WTC11 (cell line): ENCODE measurements at regions not wholly inside any gene's neighbourhood (a gene's known extent, or its start where the extent isn't known, plus 50 kb on each side); places are given as distances from the start of the nearest gene placed in this dataset.

Experiments
- ATAC-seq: fragments of 200-7000 bp; cut with Tn5 transposase; 2 replicates; pipeline ENCODE4 v1.10.0; 2021; ENCODE audit warnings: mild to moderate bottlenecking, moderate library complexity
- CTCF ChIA-PET: fragments of 300-600 bp; sonication (Branson Sonifier 250); formaldehyde crosslinking; loops from one replicate; lab custom pipeline; 2021; ENCODE audit warnings: antibody characterized with exemption; lab: Charles Lee
- POLR2A ChIA-PET: fragments of 350-600 bp; sonication (Branson Sonifier 250); formaldehyde crosslinking; loops from one replicate; lab custom pipeline; 2021; ENCODE audit warnings: antibody characterized with exemption; lab: Charles Lee
- DNase-seq: peaks from one replicate; pipeline ENCODE4 v3.0.0; 2021; ENCODE audit warnings: low spot score
- H3K27ac Mint-ChIP-seq: 2 replicates; pipeline ENCODE4 v1.8.0; 2021; ENCODE audit warnings: mixed read lengths
- H3K27me3 Mint-ChIP-seq: 2 replicates; pipeline ENCODE4 v1.8.0; 2021; ENCODE audit warnings: low read depth, mild to moderate bottlenecking, moderate library complexity, mixed read lengths
- H3K36me3 Mint-ChIP-seq: 2 replicates; pipeline ENCODE4 v1.8.0; 2021; ENCODE audit warnings: mixed read lengths
- H3K4me1 Mint-ChIP-seq: 2 replicates; pipeline ENCODE4 v1.8.0; 2022; ENCODE audit warnings: mixed read lengths
- H3K4me3 Mint-ChIP-seq: 2 replicates; pipeline ENCODE4 v1.8.0; 2021; ENCODE audit warnings: mild to moderate bottlenecking, moderate library complexity, mixed read lengths
- H3K9me3 Mint-ChIP-seq: 2 replicates; pipeline ENCODE4 v1.8.0; 2021; ENCODE audit warnings: mixed read lengths
- ATF1 ChIP-seq: sonication (generic); formaldehyde crosslinking; IDR thresholded peaks from 2 replicates; pipeline ENCODE4 v1.8.1; 2023; ENCODE audit warnings: mild to moderate bottlenecking, moderate library complexity, missing genetic modification reagents
- CBFB ChIP-seq: sonication (generic); formaldehyde crosslinking; IDR thresholded peaks from 2 replicates; pipeline ENCODE4 v1.8.1; 2022; ENCODE audit warnings: mild to moderate bottlenecking, low read depth, missing genetic modification reagents
- NFE2L1 ChIP-seq: sonication (generic); formaldehyde crosslinking; IDR thresholded peaks from 2 replicates; pipeline ENCODE4 v1.8.1; 2023; ENCODE audit warnings: missing genetic modification reagents
- NR3C1 ChIP-seq: sonication (generic); formaldehyde crosslinking; conservative IDR thresholded peaks from 2 replicates; pipeline ENCODE4 v1.8.1; 2023; ENCODE audit warnings: low read depth, mild to moderate bottlenecking, missing genetic modification reagents
- TP53 ChIP-seq: sonication (generic); formaldehyde crosslinking; IDR thresholded peaks from 2 replicates; pipeline ENCODE4 v1.8.1; 2023; ENCODE audit warnings: mild to moderate bottlenecking, missing genetic modification reagents
- USF1 ChIP-seq: sonication (generic); formaldehyde crosslinking; IDR thresholded peaks from 2 replicates; pipeline ENCODE4 v1.8.0; 2022; ENCODE audit warnings: mild to moderate bottlenecking, missing genetic modification reagents
- ZBTB21 ChIP-seq: sonication (generic); formaldehyde crosslinking; IDR thresholded peaks from 2 replicates; pipeline ENCODE4 v1.8.1; 2023; ENCODE audit warnings: mild to moderate bottlenecking, missing genetic modification reagents, borderline replicate concordance
- ZNF281 ChIP-seq: sonication (generic); formaldehyde crosslinking; IDR thresholded peaks from 2 replicates; pipeline ENCODE4 v1.8.0; 2023; ENCODE audit warnings: mild to moderate bottlenecking, missing genetic modification reagents
- ZNF317 ChIP-seq: sonication (generic); formaldehyde crosslinking; IDR thresholded peaks from 2 replicates; pipeline ENCODE4 v1.8.1; 2023; ENCODE audit warnings: low read depth, mild to moderate bottlenecking, moderate library complexity, missing genetic modification reagents, borderline replicate concordance
- ZNF512 ChIP-seq: sonication (generic); formaldehyde crosslinking; IDR thresholded peaks from 2 replicates; pipeline ENCODE4 v1.8.1; 2022; ENCODE audit warnings: missing genetic modification reagents, borderline replicate concordance

GRCh38 chr6:85706272-85706671, 63.6 kb upstream of the SYNCRIP start:
- H3K27ac Mint-ChIP-seq = no peak overlapping the region
- POLR2A ChIA-PET = no interaction called here
- no peak for TF ChIP-seq TP53 (CRISPR knock-in tag)
- ATAC-seq (no peak), DNase-seq (no peak)
- peaks cover 31% of the 10 kb centered on the region for H3K9me3 Mint-ChIP-seq
- no peaks in the 10 kb centered on the region for H3K4me1 Mint-ChIP-seq
- CTCF ChIA-PET = no interaction called here
- no peak overlapping the region for H3K4me3 Mint-ChIP-seq
- no peaks in the 10 kb centered on the region; the same call in 1 of the 2 replicates for H3K27me3 Mint-ChIP-seq
- peaks cover 5% of the 10 kb centered on the region; the same call in 1 of the 2 replicates for H3K36me3 Mint-ChIP-seq

GRCh38 chr6:85705220-85705619, 62.5 kb upstream of the SYNCRIP start:
- H3K27ac Mint-ChIP-seq = no peak overlapping the region
- H3K27me3 Mint-ChIP-seq = no peaks in the 10 kb centered on the region; the same call in 1 of the 2 replicates
- DNase-seq (no peak), ATAC-seq (no peak)
- no peak overlapping the region for H3K4me3 Mint-ChIP-seq
- H3K36me3 Mint-ChIP-seq = peaks cover 5% of the 10 kb centered on the region; the same call in 1 of the 2 replicates
- peaks cover 27% of the 10 kb centered on the region for H3K9me3 Mint-ChIP-seq
- TF ChIP-seq NR3C1 (CRISPR knock-in tag) (no peak), ZBTB21 (CRISPR knock-in tag) (no peak), ATF1 (CRISPR knock-in tag) (no peak), ZNF512 (CRISPR knock-in tag) (no peak), ZNF281 (CRISPR knock-in tag) (no peak), ZNF317 (no peak), CBFB (no peak)
- CTCF ChIA-PET = interaction anchor here (0.8 kb wide), 1 partner anchor 13 kb away, joined by 3 read pairs; no protein-coding TSS in a partner anchor
- no peaks in the 10 kb centered on the region for H3K4me1 Mint-ChIP-seq
- POLR2A ChIA-PET = no interaction called here

- H3K27ac Mint-ChIP-seq = no peak overlapping the region
- no peak for DNase-seq
- ChIA-PET POLR2A (no interaction called here), CTCF (no interaction called here)
- peaks cover 22% of the 10 kb centered on the region for H3K9me3 Mint-ChIP-seq
- H3K27me3 Mint-ChIP-seq = peaks cover 6% of the 10 kb centered on the region; the same call in 1 of the 2 replicates
- no peak for ATAC-seq
- peaks cover 5% of the 10 kb centered on the region; the same call in 1 of the 2 replicates for H3K36me3 Mint-ChIP-seq
- TF ChIP-seq NFE2L1 (CRISPR knock-in tag) (no peak), USF1 (CRISPR knock-in tag) (no peak)
- no peaks in the 10 kb centered on the region for H3K4me1 Mint-ChIP-seq
- H3K4me3 Mint-ChIP-seq = no peak overlapping the region
These were observed 60.7 kb upstream of the SYNCRIP start for GRCh38 chr6:85703406-85703805.
